C4-2B (cell line): ENCODE measurements at regions not wholly inside any gene's neighbourhood (a gene's known extent, or its start where the extent isn't known, plus 50 kb on each side); places are given as distances from the start of the nearest gene placed in this dataset.
A peak's percentile ranks its signal among the peaks of the same experiment; 100 is the strongest.

Experiments used
- H3K27ac ChIP-seq: fragments of 450-650 bp; 2 replicates; pipeline ENCODE4 v1.5.1; 2017
- ZFX ChIP-seq: fragments of 450-650 bp; IDR thresholded peaks from 2 replicates; pipeline ENCODE4 v1.6.1; 2017
- TF ChIP-seq, protein P1 (sequence below): fragments of 450-650 bp; conservative IDR thresholded peaks from 2 replicates; pipeline ENCODE4 v1.5.1; 2017; ENCODE audit warnings: mild to moderate bottlenecking

DNA sequence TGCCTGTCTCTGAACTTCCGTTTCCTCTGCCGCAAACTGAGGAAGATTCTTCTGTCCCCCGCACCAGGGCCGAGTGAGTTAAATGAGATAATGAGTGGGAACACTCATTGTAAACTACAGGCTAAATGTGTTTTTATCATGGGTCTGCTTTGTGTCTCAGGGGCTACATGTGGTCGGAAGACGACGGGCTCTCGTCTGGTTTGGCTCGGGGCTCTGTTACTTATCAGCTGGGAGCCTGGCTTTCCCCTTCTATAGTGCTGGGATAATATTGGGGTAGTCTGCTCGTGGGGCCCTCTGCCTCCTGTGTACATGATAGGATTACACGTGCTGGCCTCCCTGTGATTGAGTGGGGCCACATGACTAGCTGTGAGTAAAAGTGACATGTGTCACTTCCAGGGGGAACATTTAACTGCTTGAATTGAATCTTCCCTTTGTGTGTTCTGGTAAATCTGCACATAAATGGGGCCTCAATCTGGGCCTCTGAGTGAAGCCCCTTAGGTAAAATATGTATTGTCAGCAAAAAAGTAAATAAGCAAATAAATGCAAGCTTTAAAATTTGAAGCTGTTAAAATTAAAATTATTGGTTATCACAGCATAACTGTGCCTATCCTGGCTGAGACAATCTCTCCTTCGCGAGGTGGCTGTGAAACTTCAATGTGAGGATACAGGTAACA, 86.9 kb upstream of the SH3PXD2B start:
- TF ChIP-seq ZFX: no peak
- TF ChIP-seq, protein P1, sequence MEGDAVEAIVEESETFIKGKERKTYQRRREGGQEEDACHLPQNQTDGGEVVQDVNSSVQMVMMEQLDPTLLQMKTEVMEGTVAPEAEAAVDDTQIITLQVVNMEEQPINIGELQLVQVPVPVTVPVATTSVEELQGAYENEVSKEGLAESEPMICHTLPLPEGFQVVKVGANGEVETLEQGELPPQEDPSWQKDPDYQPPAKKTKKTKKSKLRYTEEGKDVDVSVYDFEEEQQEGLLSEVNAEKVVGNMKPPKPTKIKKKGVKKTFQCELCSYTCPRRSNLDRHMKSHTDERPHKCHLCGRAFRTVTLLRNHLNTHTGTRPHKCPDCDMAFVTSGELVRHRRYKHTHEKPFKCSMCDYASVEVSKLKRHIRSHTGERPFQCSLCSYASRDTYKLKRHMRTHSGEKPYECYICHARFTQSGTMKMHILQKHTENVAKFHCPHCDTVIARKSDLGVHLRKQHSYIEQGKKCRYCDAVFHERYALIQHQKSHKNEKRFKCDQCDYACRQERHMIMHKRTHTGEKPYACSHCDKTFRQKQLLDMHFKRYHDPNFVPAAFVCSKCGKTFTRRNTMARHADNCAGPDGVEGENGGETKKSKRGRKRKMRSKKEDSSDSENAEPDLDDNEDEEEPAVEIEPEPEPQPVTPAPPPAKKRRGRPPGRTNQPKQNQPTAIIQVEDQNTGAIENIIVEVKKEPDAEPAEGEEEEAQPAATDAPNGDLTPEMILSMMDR: no peak

GRCh38 chr5:172540099-172540870, 86.0 kb upstream of the SH3PXD2B start:
- TF ChIP-seq ZFX: no peak
- TF ChIP-seq, protein P1: no peak
- no peak overlapping the region for H3K27ac ChIP-seq

More for the DNA sequence above, 86.9 kb upstream of the SH3PXD2B start:
- no peak overlapping the region for H3K27ac ChIP-seq

- TF ChIP-seq, protein P1: no peak
- no peak for TF ChIP-seq ZFX
- H3K27ac ChIP-seq: no peak overlapping the region
These were observed 80.8 kb upstream of the SH3PXD2B start for GRCh38 chr5:172535108-172535445.

GRCh38 chr5:172534229-172535107, 80.1 kb upstream of the SH3PXD2B start:
- TF ChIP-seq, protein P1: no peak
- no peak for TF ChIP-seq ZFX

DNA sequence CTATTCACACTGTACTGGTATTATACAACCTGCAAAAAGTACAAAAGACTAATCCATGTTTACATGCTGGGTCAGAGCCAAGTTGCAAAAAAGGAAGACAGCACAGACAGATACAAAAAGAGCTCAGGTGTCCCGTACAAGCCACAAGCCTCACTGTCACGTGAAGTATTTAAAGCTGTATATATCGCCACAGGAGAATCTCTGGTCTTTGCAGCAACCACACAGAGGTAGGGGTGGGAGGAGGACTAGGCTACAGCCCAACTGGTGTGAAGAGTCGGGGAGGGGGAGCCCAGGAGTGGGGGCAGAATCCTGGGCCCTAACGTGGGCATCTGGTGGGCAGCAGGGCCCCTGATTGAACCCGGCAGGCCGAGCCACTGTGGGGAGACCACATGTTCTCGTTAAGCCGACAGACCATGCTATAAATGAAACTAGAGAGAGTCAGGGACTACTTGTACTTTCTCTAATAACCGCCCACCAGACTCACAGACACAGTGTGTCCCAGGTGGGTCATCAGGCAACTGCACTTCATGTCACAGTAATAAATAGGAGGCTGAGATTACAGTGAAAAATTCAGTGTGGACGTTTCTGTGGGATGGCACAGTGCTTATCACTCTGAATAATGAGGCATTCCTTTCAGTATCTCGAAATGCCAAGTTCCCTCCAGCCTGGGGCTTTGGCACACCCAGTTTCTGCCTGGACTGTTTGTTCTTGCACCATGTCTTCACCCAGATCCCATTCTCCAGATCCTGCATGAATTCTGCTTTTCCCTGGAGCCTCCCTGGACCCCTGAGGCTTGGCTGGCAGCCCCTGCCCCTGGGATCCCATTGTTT, 79.3 kb upstream of the SH3PXD2B start:
- TF ChIP-seq, protein P1: no peak
- TF ChIP-seq ZFX: no peak
- H3K27ac ChIP-seq: peak overlapping the region; percentile 73

More at GRCh38 chr5:172534229-172535107, 80.1 kb upstream of the SH3PXD2B start:
- peak overlapping the region; percentile 73 for H3K27ac ChIP-seq

GRCh38 chr5:172533058-172533398, 78.7 kb upstream of the SH3PXD2B start:
- TF ChIP-seq, protein P1: no peak
- TF ChIP-seq ZFX: no peak
- H3K27ac ChIP-seq: peak overlapping the region; percentile 73

- H3K27ac ChIP-seq: peak overlapping the region; percentile 73; the same call in 1 of the 2 replicates
These were observed 78.1 kb upstream of the SH3PXD2B start for GRCh38 chr5:172532439-172532838.
